OCI-LY7 (cell line): ENCODE measurements at regions not wholly inside any gene's neighbourhood (a gene's known extent, or its start where the extent isn't known, plus 50 kb on each side); places are given as distances from the start of the nearest gene placed in this dataset.

Experiments
- BruUV-seq: library from RNA; stranded (reverse); fragments of 400-500 nt; replicated peaks from 2 replicates; lab custom pipeline; 2021; lab: Mats Ljungman, UMichigan
- CTCF ChIA-PET: fragments of 300-600 bp; sonication (Branson Sonifier 250); formaldehyde crosslinking; loops from one replicate; lab custom pipeline; 2022; ENCODE audit warnings: antibody characterized with exemption; ENCODE audit not compliant: unreplicated experiment; lab: Charles Lee
- POLR2A ChIA-PET: fragments of 300-600 bp; sonication (Branson Sonifier 250); formaldehyde crosslinking; loops from one replicate; lab custom pipeline; 2022; ENCODE audit warnings: antibody characterized with exemption; lab: Charles Lee
- DNase-seq: peaks from one replicate; pipeline ENCODE4 v3.0.0-alpha.2; 2015; ENCODE audit warnings: low spot score
- H2AFZ ChIP-seq: fragments of 200-600 bp; sonication (generic), shearing (Covaris generic); 2 replicates; pipeline ENCODE4 v1.6.1; 2014; ENCODE audit warnings: mild to moderate bottlenecking, antibody characterized with exemption, low read length, moderate library complexity
- H3K27ac ChIP-seq: fragments of 200-600 bp; sonication (generic); 2 replicates; pipeline ENCODE4 v1.5.1; 2014; ENCODE audit warnings: mixed run types, low read depth, mild to moderate bottlenecking, moderate library complexity, low read length, inconsistent platforms; ENCODE audit not compliant: poor library complexity, severe bottlenecking
- H3K36me3 ChIP-seq: fragments of 200-600 bp; sonication (generic); 2 replicates; pipeline ENCODE4 v1.6.1; 2014; ENCODE audit warnings: mild to moderate bottlenecking, antibody characterized with exemption, low read length, moderate library complexity, mixed read lengths; ENCODE audit not compliant: insufficient read depth
- H3K4me1 ChIP-seq: fragments of 200-600 bp; sonication (generic); 2 replicates; pipeline ENCODE4 v1.5.1; 2014; ENCODE audit warnings: mild to moderate bottlenecking, low read length; ENCODE audit not compliant: insufficient read depth, poor library complexity, severe bottlenecking
- H3K4me2 ChIP-seq: fragments of 200-600 bp; sonication (generic); 2 replicates; pipeline ENCODE4 v1.6.1; 2014; ENCODE audit warnings: mild to moderate bottlenecking, low read length
- H3K4me3 ChIP-seq: fragments of 200-600 bp; sonication (generic); 2 replicates; pipeline ENCODE4 v1.5.1; 2014; ENCODE audit warnings: mild to moderate bottlenecking, low read depth, low read length; ENCODE audit not compliant: poor library complexity, severe bottlenecking
- H3K79me2 ChIP-seq: fragments of 200-600 bp; sonication (generic); 2 replicates; pipeline ENCODE4 v1.6.1; 2016; ENCODE audit warnings: low read depth, mild to moderate bottlenecking, low read length, moderate library complexity, mixed read lengths; ENCODE audit not compliant: insufficient read depth
- H3K9me2 ChIP-seq: fragments of 200-600 bp; sonication (generic); 2 replicates; pipeline ENCODE4 v1.6.1; 2016; ENCODE audit warnings: mild to moderate bottlenecking, low read length, mixed read lengths; ENCODE audit not compliant: insufficient read depth
- H3K9me3 ChIP-seq: fragments of 200-600 bp; sonication (generic); 2 replicates; pipeline ENCODE4 v1.6.1; 2014; ENCODE audit warnings: mild to moderate bottlenecking, mixed run types, low read length, mixed read lengths
- H4K20me1 ChIP-seq: fragments of 200-600 bp; sonication (generic); 2 replicates; pipeline ENCODE4 v1.6.1; 2014; ENCODE audit warnings: mild to moderate bottlenecking, antibody characterized with exemption, low read length, moderate library complexity, mixed read lengths; ENCODE audit not compliant: insufficient read depth
- EZH2phosphoT487 ChIP-seq: fragments of 200-600 bp; sonication (generic); IDR thresholded peaks from 2 replicates; pipeline ENCODE4 v1.6.1; 2018; ENCODE audit warnings: low read depth, borderline replicate concordance, mild to moderate bottlenecking, mixed run types, antibody characterized with exemption, low read length, moderate library complexity, mixed read lengths
- intact Hi-C: fragments of 100-400 bp; cut with micrococcal nuclease; formaldehyde crosslinking; loops from one replicate; pipeline ENCODE4 v1.10.0; 2022; ENCODE audit not compliant: unreplicated experiment
- TF ChIP-seq, protein P1 (sequence below): fragments of 200-600 bp; sonication (generic); conservative IDR thresholded peaks from 2 replicates; pipeline ENCODE4 v1.5.1; 2014; ENCODE audit warnings: mild to moderate bottlenecking, antibody characterized with exemption, low read length, moderate library complexity, mixed read lengths

DNA sequence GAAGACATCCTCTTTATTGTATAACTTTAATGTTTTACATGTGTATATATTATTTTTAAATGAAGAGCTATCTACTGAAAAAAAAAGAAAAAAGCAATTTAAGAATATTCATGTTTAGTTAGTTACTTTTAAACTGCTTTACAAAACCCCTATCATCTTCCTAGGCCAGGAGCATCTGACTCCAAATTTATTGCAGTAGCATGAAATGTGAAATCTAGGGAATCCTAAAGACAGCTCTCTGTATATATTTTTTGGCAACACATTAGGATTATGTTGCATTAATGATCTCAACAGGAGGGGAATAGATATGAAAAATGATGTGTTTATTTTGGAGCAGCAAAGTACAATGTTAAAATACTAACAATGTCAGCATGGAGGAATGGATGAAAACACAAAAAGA is 158.3 kb downstream of the CNTN3 start:
- ChIA-PET POLR2A (no interaction called here), CTCF (no interaction called here)
- H3K4me1 ChIP-seq, result no peaks in the 10 kb centered on the region
- no peak for TF ChIP-seq EZH2phosphoT487
- TF ChIP-seq, protein P1, sequence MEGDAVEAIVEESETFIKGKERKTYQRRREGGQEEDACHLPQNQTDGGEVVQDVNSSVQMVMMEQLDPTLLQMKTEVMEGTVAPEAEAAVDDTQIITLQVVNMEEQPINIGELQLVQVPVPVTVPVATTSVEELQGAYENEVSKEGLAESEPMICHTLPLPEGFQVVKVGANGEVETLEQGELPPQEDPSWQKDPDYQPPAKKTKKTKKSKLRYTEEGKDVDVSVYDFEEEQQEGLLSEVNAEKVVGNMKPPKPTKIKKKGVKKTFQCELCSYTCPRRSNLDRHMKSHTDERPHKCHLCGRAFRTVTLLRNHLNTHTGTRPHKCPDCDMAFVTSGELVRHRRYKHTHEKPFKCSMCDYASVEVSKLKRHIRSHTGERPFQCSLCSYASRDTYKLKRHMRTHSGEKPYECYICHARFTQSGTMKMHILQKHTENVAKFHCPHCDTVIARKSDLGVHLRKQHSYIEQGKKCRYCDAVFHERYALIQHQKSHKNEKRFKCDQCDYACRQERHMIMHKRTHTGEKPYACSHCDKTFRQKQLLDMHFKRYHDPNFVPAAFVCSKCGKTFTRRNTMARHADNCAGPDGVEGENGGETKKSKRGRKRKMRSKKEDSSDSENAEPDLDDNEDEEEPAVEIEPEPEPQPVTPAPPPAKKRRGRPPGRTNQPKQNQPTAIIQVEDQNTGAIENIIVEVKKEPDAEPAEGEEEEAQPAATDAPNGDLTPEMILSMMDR, result no peak
- H3K27ac ChIP-seq, result no peak overlapping the region
- DNase-seq, result no peak
- H3K36me3 ChIP-seq, result no peaks in the 10 kb centered on the region
- BruUV-seq, result no TSS peak
- H3K79me2 ChIP-seq, result no peaks in the 10 kb centered on the region
- H4K20me1 ChIP-seq, result no peaks in the 10 kb centered on the region
- H2AFZ ChIP-seq, result no peak overlapping the region
- H3K4me3 ChIP-seq, result no peak overlapping the region
- no peak overlapping the region for H3K4me2 ChIP-seq
- intact Hi-C loops, result no loop called here
- no peaks in the 10 kb centered on the region for H3K9me3 ChIP-seq
- H3K9me2 ChIP-seq, result no peaks in the 10 kb centered on the region

- TF ChIP-seq, protein P1, result no peak
- TF ChIP-seq EZH2phosphoT487, result no peak
- Histone ChIP-seq H3K9me3 (no peaks in the 10 kb centered on the region), H3K79me2 (no peaks in the 10 kb centered on the region), H4K20me1 (no peaks in the 10 kb centered on the region), H3K9me2 (no peaks in the 10 kb centered on the region), H3K36me3 (no peaks in the 10 kb centered on the region), H3K4me3 (no peak overlapping the region), H2AFZ (no peak overlapping the region), H3K4me1 (no peaks in the 10 kb centered on the region), H3K4me2 (no peak overlapping the region), H3K27ac (no peak overlapping the region)
- ChIA-PET POLR2A (no interaction called here), CTCF (interaction anchor here (0.6 kb wide), 1 partner anchor 12 kb away, joined by 3 read pairs; no protein-coding TSS in a partner anchor)
- no TSS peak for BruUV-seq
- no peak for DNase-seq
- intact Hi-C loops, result no loop called here
These were observed 167.2 kb downstream of the CNTN3 start for GRCh38 chr3:74447221-74447620.

GRCh38 chr3:74445541-74445940 is 168.9 kb downstream of the CNTN3 start:
- ChIA-PET POLR2A (no interaction called here), CTCF (no interaction called here)
- no peak overlapping the region for H3K4me2 ChIP-seq
- no peak overlapping the region for H3K4me3 ChIP-seq
- no peaks in the 10 kb centered on the region for H3K9me2 ChIP-seq
- no peak for DNase-seq
- H3K79me2 ChIP-seq, result no peaks in the 10 kb centered on the region
- no peak for TF ChIP-seq EZH2phosphoT487
- TF ChIP-seq, protein P1, result no peak
- H3K27ac ChIP-seq, result no peak overlapping the region
- H3K36me3 ChIP-seq, result no peaks in the 10 kb centered on the region
- no peaks in the 10 kb centered on the region for H4K20me1 ChIP-seq
- H3K4me1 ChIP-seq, result no peaks in the 10 kb centered on the region
- BruUV-seq, result no TSS peak
- intact Hi-C loops, result no loop called here
- H2AFZ ChIP-seq, result no peak overlapping the region
- no peaks in the 10 kb centered on the region for H3K9me3 ChIP-seq
